H1 (cell line): ENCODE measurements at regions not wholly inside any gene's neighbourhood (a gene's known extent, or its start where the extent isn't known, plus 50 kb on each side); places are given as distances from the start of the nearest gene placed in this dataset.

Source experiments
- CTCF ChIA-PET: fragments of 300-600 bp; sonication (Branson Sonifier 250); formaldehyde crosslinking; loops from one replicate; lab custom pipeline; 2021; ENCODE audit not compliant: partially characterized antibody; lab: Charles Lee
- POLR2A ChIA-PET: fragments of 300-600 bp; sonication (Branson Sonifier 250); formaldehyde crosslinking; loops from one replicate; lab custom pipeline; 2021; ENCODE audit warnings: inconsistent platforms; ENCODE audit not compliant: partially characterized antibody; lab: Charles Lee
- DNase-seq, 2 experiments: peaks; one replicate each; pipeline versions ENCODE4 v3.0.0 to v3.0.0-alpha.2; 2010 to 2022; ENCODE audit warnings: low spot score in 2 of 2, low read depth in 1 of 2, mixed read lengths in 1 of 2
- FAIRE-seq: peaks from 2 replicates; lab custom pipeline; 2011; peaks lifted over from hg19 to GRCh38; lab: Jason Lieb, UNC
- H2AFZ ChIP-seq: 2 replicates; pipeline ENCODE4 v1.8.1; 2012; ENCODE audit warnings: low read length, inconsistent platforms
- H2AK5ac ChIP-seq: 2 replicates; pipeline ENCODE4 v1.6.1; 2013; ENCODE audit warnings: low read depth, low read length
- H2BK120ac ChIP-seq: replicated peaks from 2 replicates; pipeline ENCODE3; 2013; ENCODE audit warnings: low read depth, low read length, inconsistent platforms
- H2BK12ac ChIP-seq: 2 replicates; pipeline ENCODE4 v1.6.1; 2013; ENCODE audit warnings: low read depth, low read length
- H2BK15ac ChIP-seq: 2 replicates; pipeline ENCODE4 v1.6.1; 2013; ENCODE audit warnings: low read length
- H2BK20ac ChIP-seq: 2 replicates; pipeline ENCODE4 v1.6.1; 2013; ENCODE audit warnings: low read length
- H2BK5ac ChIP-seq: 2 replicates; pipeline ENCODE4 v1.6.1; 2013; ENCODE audit warnings: low read depth, low read length
- H3K14ac ChIP-seq: 2 replicates; pipeline ENCODE4 v1.6.1; 2013; ENCODE audit warnings: inconsistent platforms; ENCODE audit not compliant: insufficient read length
- H3K18ac ChIP-seq: 2 replicates; pipeline ENCODE4 v1.6.1; 2013; ENCODE audit warnings: low read length; ENCODE audit errors: extremely low read depth
- H3K23ac ChIP-seq: 2 replicates; pipeline ENCODE4 v1.6.1; 2013; ENCODE audit warnings: inconsistent platforms; ENCODE audit not compliant: insufficient read length
- H3K23me2 ChIP-seq: 2 replicates; pipeline ENCODE4 v1.6.1; 2013; ENCODE audit warnings: low read depth, low read length
- H3K27ac ChIP-seq: 2 replicates; pipeline ENCODE4 v1.6.1; 2011; ENCODE audit warnings: low read depth, low read length, inconsistent platforms
- H3K27me3 ChIP-seq, 4 experiments: replicated peaks in 1 of 4; 1 replicate in 1 of 4; 2 replicates in 3 of 4; pipeline versions ENCODE4 v1.6.1 to v1.8.1; 2011 to 2013; ENCODE audit warnings: low read length in 3 of 4, mild to moderate bottlenecking in 3 of 4, inconsistent platforms in 2 of 4, mixed read lengths in 2 of 4, moderate library complexity in 1 of 4; ENCODE audit not compliant: control insufficient read depth in 3 of 4, insufficient read depth in 3 of 4; ENCODE audit errors: extremely low read depth in 1 of 4
- H3K36me3 ChIP-seq, 4 experiments: 2 replicates each; pipeline versions ENCODE4 v1.6.1 to v1.8.1; 2011 to 2013; ENCODE audit warnings: mild to moderate bottlenecking in 4 of 4, low read length in 3 of 4, moderate library complexity in 2 of 4, control low read depth in 1 of 4, inconsistent platforms in 1 of 4; ENCODE audit not compliant: insufficient read depth in 4 of 4, control insufficient read depth in 2 of 4
- H3K4ac ChIP-seq: replicated peaks from 2 replicates; pipeline ENCODE3; 2013; ENCODE audit warnings: low read length, low read depth, mixed read lengths, inconsistent platforms; ENCODE audit not compliant: insufficient read length
- H3K4me1 ChIP-seq, 4 experiments: replicated peaks in 1 of 4; 1 replicate in 1 of 4; 2 replicates in 3 of 4; pipeline versions ENCODE4 v1.6.1 to v1.8.1; 2011 to 2013; ENCODE audit warnings: low read length in 3 of 4, inconsistent platforms in 2 of 4, mixed read lengths in 1 of 4; ENCODE audit not compliant: insufficient read depth in 4 of 4, control insufficient read depth in 3 of 4
- H3K4me2 ChIP-seq, 2 experiments: 2 replicates each; pipeline versions ENCODE4 v1.6.1 to v1.8.1; 2011 to 2013; ENCODE audit warnings: low read depth in 2 of 2, low read length in 2 of 2, control low read depth in 1 of 2, inconsistent platforms in 1 of 2, mild to moderate bottlenecking in 1 of 2; ENCODE audit not compliant: insufficient read depth in 1 of 2
- H3K4me3 ChIP-seq, 4 experiments: fragments of 200-600, 300-600 bp in 1 of 4; sonication (generic), shearing (Covaris generic), sonication (Bioruptor Twin) in 1 of 4; 2 replicates each; pipeline versions ENCODE4 v1.5.1 to v1.8.1; 2011 to 2016; ENCODE audit warnings: low read length in 4 of 4, low read depth in 3 of 4, control low read depth in 2 of 4, inconsistent platforms in 2 of 4, mild to moderate bottlenecking in 2 of 4, mixed read lengths in 1 of 4, moderate library complexity in 1 of 4; ENCODE audit not compliant: insufficient read depth in 2 of 4; ENCODE audit errors: extremely low read depth in 1 of 4
- H3K56ac ChIP-seq: replicated peaks from 2 replicates; pipeline ENCODE3; 2013; ENCODE audit warnings: low read depth, mild to moderate bottlenecking, mixed read lengths, low read length, inconsistent platforms; ENCODE audit not compliant: insufficient read length
- H3K79me1 ChIP-seq: 2 replicates; pipeline ENCODE4 v1.6.1; 2013; ENCODE audit warnings: low read depth, low read length, control low read depth
- H3K79me2 ChIP-seq, 2 experiments: 2 replicates each; pipeline versions ENCODE4 v1.6.1 to v1.8.1; 2012 to 2013; ENCODE audit warnings: low read length in 2 of 2, mild to moderate bottlenecking in 2 of 2, inconsistent platforms in 1 of 2; ENCODE audit not compliant: insufficient read depth in 2 of 2, control insufficient read depth in 1 of 2
- H3K9ac ChIP-seq, 4 experiments: replicated peaks in 1 of 4; 1 replicate in 1 of 4; 2 replicates in 3 of 4; pipeline versions ENCODE4 v1.6.1 to v1.8.1; 2011 to 2013; ENCODE audit warnings: low read depth in 3 of 4, low read length in 3 of 4, control low read depth in 2 of 4, mild to moderate bottlenecking in 2 of 4, moderate library complexity in 2 of 4, inconsistent platforms in 1 of 4; ENCODE audit errors: extremely low read depth in 1 of 4
- H3K9me3 ChIP-seq, 2 experiments: 2 replicates each; pipeline versions ENCODE4 v1.6.1 to v1.8.1; 2012 to 2013; ENCODE audit warnings: mild to moderate bottlenecking in 2 of 2, moderate library complexity in 2 of 2, control low read depth in 1 of 2, inconsistent platforms in 1 of 2, low read depth in 1 of 2, low read length in 1 of 2, mixed read lengths in 1 of 2; ENCODE audit not compliant: insufficient read depth in 2 of 2
- H4K20me1 ChIP-seq, 2 experiments: replicated peaks in 1 of 2; 2 replicates each; pipeline versions ENCODE3 to v1.8.1; 2011 to 2013; ENCODE audit warnings: inconsistent platforms in 2 of 2, low read length in 2 of 2, mild to moderate bottlenecking in 1 of 2; ENCODE audit not compliant: insufficient read depth in 2 of 2, control insufficient read depth in 1 of 2
- H4K5ac ChIP-seq: 2 replicates; pipeline ENCODE4 v1.6.1; 2013; ENCODE audit warnings: low read length, low read depth, mixed read lengths, inconsistent platforms; ENCODE audit not compliant: insufficient read length
- H4K8ac ChIP-seq: 2 replicates; pipeline ENCODE4 v1.8.0; 2013; ENCODE audit warnings: mild to moderate bottlenecking, moderate library complexity, low read length, inconsistent platforms; ENCODE audit not compliant: insufficient read depth; ENCODE audit errors: extremely low read depth
- H4K91ac ChIP-seq: replicated peaks from 2 replicates; pipeline ENCODE3; 2013; ENCODE audit warnings: low read length, mixed read lengths, inconsistent platforms; ENCODE audit not compliant: insufficient read length
- ASH2L ChIP-seq: fragments of 200-600, 300-600 bp; sonication (generic); IDR thresholded peaks from one replicate; pipeline ENCODE4 v1.7.1; 2017; ENCODE audit warnings: low read length
- EP300 ChIP-seq, 2 experiments: IDR thresholded peaks; 1 replicate in 1 of 2; 2 replicates in 1 of 2; pipeline ENCODE4 v1.6.1; 2011 to 2012; ENCODE audit warnings: low read depth in 2 of 2, low read length in 2 of 2, mild to moderate bottlenecking in 2 of 2, borderline replicate concordance in 1 of 2, inconsistent platforms in 1 of 2, moderate library complexity in 1 of 2
- GTF2F1 ChIP-seq: IDR thresholded peaks from 2 replicates; pipeline ENCODE4 v1.6.1; 2012; ENCODE audit warnings: low read depth, low read length, improper control_type of control experiment, borderline replicate concordance
- HDAC6 ChIP-seq: IDR thresholded peaks from one replicate; pipeline ENCODE4 v1.7.1; 2012; ENCODE audit warnings: low read depth, mild to moderate bottlenecking, inconsistent platforms, low read length, moderate library complexity
- MAX ChIP-seq: IDR thresholded peaks from 2 replicates; pipeline ENCODE4 v1.6.1; 2012; ENCODE audit warnings: inconsistent platforms
- TEAD4 ChIP-seq: IDR thresholded peaks from 2 replicates; pipeline ENCODE4 v1.6.1; 2012; ENCODE audit warnings: low read depth, low read length, inconsistent platforms, mixed read lengths
- WGBS, 2 experiments: shearing (Covaris generic) in 1 of 2; methylation state at CpG; one replicate each; pipeline versions ENCODE4 v1.1.6 to v1.1.7; 2013 to 2015; ENCODE audit warnings: low lambda C conversion rate in 2 of 2, mixed read lengths in 2 of 2, inconsistent platforms in 1 of 2, low coverage in 1 of 2, missing lambda C conversion rate in 1 of 2; ENCODE audit not compliant: insufficient replicate concordance in 2 of 2, insufficient coverage in 1 of 2, insufficient read length in 1 of 2; ENCODE audit errors: extremely low coverage in 1 of 2, missing lambda C conversion rate in 1 of 2; 5-methylcytosine and 5-hydroxymethylcytosine counted together

- WGBS, 2 experiments: 94% methylated on average over 2 of the region's 2 CpGs; no CpG with 5 or more reads in 1 of the 2 experiments
- Histone ChIP-seq H3K23me2 (no peaks in the 10 kb centered on the region), H3K56ac (no peak overlapping the region), H3K14ac (no peak overlapping the region), H3K27me3 (no peaks in the 10 kb centered on the region), H2AFZ (no peak overlapping the region), H3K79me1 (no peaks in the 10 kb centered on the region), H2BK20ac (no peak overlapping the region), H4K20me1 (no peaks in the 10 kb centered on the region), H2BK12ac (no peak overlapping the region), H3K23ac (no peak overlapping the region), H3K79me2 (no peaks in the 10 kb centered on the region), H3K4ac (no peak overlapping the region), H2BK5ac (no peak overlapping the region), H3K9me3 (no peaks in the 10 kb centered on the region), H3K18ac (no peak overlapping the region), H2AK5ac (no peak overlapping the region), H3K9ac (no peak overlapping the region), H3K4me3 (no peak overlapping the region), H4K91ac (no peak overlapping the region), H3K27ac (no peak overlapping the region), H2BK120ac (no peak overlapping the region), H4K8ac (no peak overlapping the region), H3K36me3 (no peaks in the 10 kb centered on the region), H2BK15ac (no peak overlapping the region), H3K4me1 (peaks cover 0 to 5% (median 0%) of the 10 kb centered on the region in 4 experiments; a peak in 1 of 7 replicates), H4K5ac (no peak overlapping the region), H3K4me2 (no peak overlapping the region)
- ChIA-PET POLR2A (no interaction called here), CTCF (no interaction called here)
- TF ChIP-seq GTF2F1 (no peak), MAX (no peak), TEAD4 (no peak), HDAC6 (no peak), ASH2L (no peak), EP300 (IDR thresholded peaks at IDR 0.05; ENCODE audit: borderline replicate concordance in 1 of 2, low read depth in 2 of 2, low read length in 2 of 2) (no peak)
- no peak for DNase-seq
- no peak for FAIRE-seq
Measured at GRCh38 chr12:92619026-92619425, 83.8 kb upstream of the PLEKHG7 start.
